ENCODE measurements at regions not wholly inside any gene's neighbourhood (a gene's known extent, or its start where the extent isn't known, plus 50 kb on each side); places are given as distances from the start of the nearest gene placed in this dataset.

DNA sequence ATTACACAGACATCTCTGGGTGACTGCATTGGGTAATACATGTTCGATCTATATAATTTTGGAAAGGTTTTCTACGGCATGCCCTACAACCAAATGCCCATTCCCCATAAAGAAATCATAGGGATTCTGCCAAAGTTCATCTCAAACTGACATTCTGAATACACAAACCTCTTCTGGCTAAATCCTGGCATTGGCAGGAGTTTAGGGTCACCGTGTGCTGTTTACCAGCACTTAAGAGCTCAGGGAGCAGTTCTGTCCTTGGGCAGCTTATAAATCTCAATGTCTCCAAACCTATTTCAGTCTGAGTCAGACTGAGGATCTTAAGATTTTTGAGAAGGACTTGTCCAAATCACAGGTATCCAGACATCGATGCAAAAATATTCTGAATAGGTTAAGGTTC, 809.6 kb upstream of the LRRN3 start:
- TF ChIP-seq CTCF (tag by site-specific recombination; IDR thresholded peaks at IDR 0.05) (no peak), PRDM1 (tag by site-specific recombination; IDR thresholded peaks at IDR 0.05) (no peak), ZNF24 (tag by site-specific recombination; IDR thresholded peaks at IDR 0.05) (no peak), ZNF175 (tag by site-specific recombination; IDR thresholded peaks at IDR 0.05) (no peak)
